ENCODE measurements at regions not wholly inside any gene's neighbourhood (a gene's known extent, or its start where the extent isn't known, plus 50 kb on each side); places are given as distances from the start of the nearest gene placed in this dataset.

- no peak; a peak in 1 of 4 replicates for TF ChIP-seq REST (IDR thresholded peaks at IDR 0.05; ENCODE audit: borderline replicate concordance in 1 of 2, low read depth in 1 of 2, low read length in 2 of 2)
- no peak for TF ChIP-seq ZNF562 (CRISPR knock-in tag; IDR thresholded peaks at IDR 0.05; ENCODE audit: borderline replicate concordance)
- TF ChIP-seq ZNF569 (CRISPR knock-in tag; IDR thresholded peaks at IDR 0.05; ENCODE audit: borderline replicate concordance): no peak
- 0 out of 2 replicates have a peak, but pooled peaks have one; percentile 70 for TF ChIP-seq AHR (CRISPR knock-in tag; IDR thresholded peaks at IDR 0.05)
- TF ChIP-seq CBX2 (IDR thresholded peaks at IDR 0.05; ENCODE audit: low read depth, low read length): no peak
- TF ChIP-seq CBX2 (CRISPR knock-in tag; IDR thresholded peaks at IDR 0.05; ENCODE audit: low read depth): no peak
- peak; percentile 21; the same call in 1 of the 2 replicates for TF ChIP-seq ZNF768 (CRISPR knock-in tag; IDR thresholded peaks at IDR 0.05)
- peak; percentile 54; the same call in 1 of the 2 replicates for TF ChIP-seq ZBTB25 (CRISPR knock-in tag; IDR thresholded peaks at IDR 0.05)
- peak; percentile 13 for TF ChIP-seq TBL1XR1 (IDR thresholded peaks at IDR 0.05; ENCODE audit: borderline replicate concordance, low read length, partially characterized antibody)
- 0 out of 2 replicates have a peak, but pooled peaks have one; percentile 43 for TF ChIP-seq NFKB2 (CRISPR knock-in tag; IDR thresholded peaks at IDR 0.05; ENCODE audit: borderline replicate concordance)
- peak; percentile 78; the same call in 1 of the 2 replicates for TF ChIP-seq ZNF24 (IDR thresholded peaks at IDR 0.05)
- TF ChIP-seq POGK (CRISPR knock-in tag; conservative IDR thresholded peaks at IDR 0.05): peak; percentile 88; the same call in 1 of the 2 replicates
- peak; percentile 67; the same call in 1 of the 2 replicates for TF ChIP-seq NR0B2 (CRISPR knock-in tag; IDR thresholded peaks at IDR 0.05)
- TF ChIP-seq ZNF12 (CRISPR knock-in tag; IDR thresholded peaks at IDR 0.05): 0 out of 2 replicates have a peak, but pooled peaks have one; percentile 18
- peak; percentile 82; the same call in 1 of the 2 replicates for TF ChIP-seq ZNF331 (CRISPR knock-in tag; IDR thresholded peaks at IDR 0.05)
- 0 out of 2 replicates have a peak, but pooled peaks have one; percentile 41 for TF ChIP-seq GTF2F1 (IDR thresholded peaks at IDR 0.05; ENCODE audit: low read length)
- 0 out of 2 replicates have a peak, but pooled peaks have one; percentile 27 for TF ChIP-seq ZNF512 (CRISPR knock-in tag; IDR thresholded peaks at IDR 0.05)
- 0 out of 2 replicates have a peak, but pooled peaks have one; percentile 22 for TF ChIP-seq ZNF234 (CRISPR knock-in tag; conservative IDR thresholded peaks at IDR 0.05)
- peak; percentile 61 for TF ChIP-seq ZNF501 (CRISPR knock-in tag; IDR thresholded peaks at IDR 0.05)
Observed at GRCh38 chr16:85420501-85421337, 192.4 kb upstream of the GSE1 start (continued).
